HepG2 (cell line): ENCODE measurements at regions not wholly inside any gene's neighbourhood (a gene's known extent, or its start where the extent isn't known, plus 50 kb on each side); places are given as distances from the start of the nearest gene placed in this dataset.

Source experiments
- ATAC-seq: fragments of 200-7000 bp; cut with Tn5 transposase; 3 replicates; pipeline ENCODE4 v1.9.1; 2020; ENCODE audit warnings: mild to moderate bottlenecking, moderate library complexity
- BruUV-seq: library from RNA; stranded (reverse); fragments of 400-500 nt; replicated peaks from 2 replicates; lab custom pipeline; 2021; lab: Mats Ljungman, UMichigan
- CTCF ChIA-PET: fragments of 300-600 bp; formaldehyde crosslinking; extraction: SDS; loops from one replicate; lab custom pipeline; 2021; ENCODE audit warnings: low total read pairs, inconsistent platforms, low intra/inter-chr PET ratio; lab: Yijun Ruan, JAX
- POLR2A ChIA-PET: fragments of 350-600 bp; sonication (Branson Sonifier 250); formaldehyde crosslinking; loops from one replicate; lab custom pipeline; 2020; ENCODE audit warnings: antibody characterized with exemption, inconsistent platforms; lab: Yijun Ruan, JAX
- DNase-seq: peaks from one replicate; pipeline ENCODE4 v3.0.0-alpha.2; 2015; ENCODE audit warnings: low spot score
- FAIRE-seq: peaks from 3 replicates; lab custom pipeline; 2011; peaks lifted over from hg19 to GRCh38; lab: Jason Lieb, UNC
- H2AFZ ChIP-seq: one replicate; pipeline ENCODE4 v1.6.1; 2011; ENCODE audit warnings: low read length, inconsistent platforms
- H3K27ac ChIP-seq: fragments of 300-600 bp; 3 replicates; pipeline ENCODE4 v1.8.0; 2011; ENCODE audit warnings: mixed run types, mild to moderate bottlenecking, mixed read lengths, low read length, inconsistent platforms; ENCODE audit not compliant: insufficient read depth; ENCODE audit errors: extremely low read length
- H3K27me3 ChIP-seq, 2 experiments: fragments of 200-600 bp in 1 of 2; 2 replicates in 1 of 2; 3 replicates in 1 of 2; pipeline versions ENCODE4 v1.6.0 to v1.8.0; 2011; ENCODE audit warnings: low read length in 2 of 2, mild to moderate bottlenecking in 2 of 2, moderate library complexity in 2 of 2, inconsistent platforms in 1 of 2; ENCODE audit not compliant: insufficient read depth in 2 of 2, control insufficient read depth in 1 of 2
- H3K36me3 ChIP-seq, 2 experiments: fragments of 200-600 bp in 1 of 2; replicated peaks in 1 of 2; 2 replicates in 1 of 2; 3 replicates in 1 of 2; pipeline versions ENCODE4 v1.5.1 to v1.8.0; 2011; ENCODE audit warnings: low read length in 2 of 2, inconsistent platforms in 1 of 2; ENCODE audit not compliant: insufficient read depth in 2 of 2, control insufficient read depth in 1 of 2
- H3K4me1 ChIP-seq: 2 replicates; pipeline ENCODE4 v1.5.1; 2012; ENCODE audit warnings: low read length, inconsistent platforms; ENCODE audit not compliant: insufficient read depth
- H3K4me2 ChIP-seq: 2 replicates; pipeline ENCODE4 v1.6.0; 2011; ENCODE audit warnings: low read depth, low read length, inconsistent platforms
- H3K4me3 ChIP-seq, 3 experiments: fragments of 200-600 bp in 1 of 3; sonication (generic), shearing (Covaris generic) in 1 of 3; replicated peaks in 1 of 3; 2 replicates each; pipeline ENCODE4 v1.5.1; 2011 to 2016; ENCODE audit warnings: low read length in 3 of 3, inconsistent platforms in 2 of 3, low read depth in 2 of 3, mild to moderate bottlenecking in 2 of 3, control low read depth in 1 of 3, mixed read lengths in 1 of 3; ENCODE audit not compliant: insufficient read depth in 1 of 3
- H3K79me2 ChIP-seq: one replicate; pipeline ENCODE4 v1.6.1; 2011; ENCODE audit warnings: low read length, inconsistent platforms; ENCODE audit not compliant: insufficient read depth
- H3K9ac ChIP-seq: 2 replicates; pipeline ENCODE4 v1.6.0; 2011; ENCODE audit warnings: mild to moderate bottlenecking, low read depth, low read length, inconsistent platforms; ENCODE audit not compliant: insufficient read depth
- H3K9me3 ChIP-seq: 2 replicates; pipeline ENCODE4 v1.5.1; 2012; ENCODE audit warnings: mild to moderate bottlenecking, low read length
- H4K20me1 ChIP-seq: 2 replicates; pipeline ENCODE4 v1.6.0; 2011; ENCODE audit warnings: inconsistent platforms, mild to moderate bottlenecking, low read length, moderate library complexity; ENCODE audit not compliant: insufficient read depth
- ARID5B ChIP-seq: IDR thresholded peaks from 2 replicates; pipeline ENCODE4 v1.4.0; 2020; ENCODE audit warnings: mild to moderate bottlenecking, missing genetic modification reagents
- ATF1 ChIP-seq: IDR thresholded peaks from 2 replicates; pipeline ENCODE4 v1.6.1; 2016; ENCODE audit warnings: mild to moderate bottlenecking, control low read depth
- ATF7-NPFF ChIP-seq: sonication (generic); formaldehyde crosslinking; IDR thresholded peaks from 2 replicates; pipeline ENCODE4 v1.8.1; 2023; ENCODE audit warnings: mild to moderate bottlenecking, low read depth, missing genetic modification reagents, moderate library complexity
- CENPBD1 ChIP-seq: sonication (generic); formaldehyde crosslinking; IDR thresholded peaks from 2 replicates; pipeline ENCODE4 v1.8.0; 2022; ENCODE audit warnings: missing genetic modification reagents, low read depth, mild to moderate bottlenecking, borderline replicate concordance
- HDAC1 ChIP-seq: sonication (generic); formaldehyde crosslinking; IDR thresholded peaks from 2 replicates; pipeline ENCODE4 v1.5.1; 2020; ENCODE audit warnings: mild to moderate bottlenecking, missing genetic modification reagents
- MIER2 ChIP-seq: IDR thresholded peaks from 2 replicates; pipeline ENCODE4 v1.6.1; 2016; ENCODE audit warnings: missing biosample characterization, missing genetic modification reagents
- MLX ChIP-seq: IDR thresholded peaks from 2 replicates; pipeline ENCODE4 v1.6.1; 2016
- NFKB2 ChIP-seq: sonication (generic); formaldehyde crosslinking; IDR thresholded peaks from 2 replicates; pipeline ENCODE4 v1.4.0; 2020; ENCODE audit warnings: missing genetic modification reagents, borderline replicate concordance
- SCMH1 ChIP-seq: sonication (generic); formaldehyde crosslinking; IDR thresholded peaks from 2 replicates; pipeline ENCODE4 v1.9.0; 2021; ENCODE audit warnings: missing genetic modification reagents, mild to moderate bottlenecking, borderline replicate concordance
- TFDP1 ChIP-seq: IDR thresholded peaks from 2 replicates; pipeline ENCODE4 v1.6.1; 2016; ENCODE audit warnings: missing compliant biosample characterization, missing genetic modification reagents, borderline replicate concordance
- TGIF2 ChIP-seq: IDR thresholded peaks from 2 replicates; pipeline ENCODE4 v1.6.1; 2016; ENCODE audit warnings: control low read depth, missing compliant biosample characterization
- TSC22D2 ChIP-seq: sonication (generic); formaldehyde crosslinking; IDR thresholded peaks from 2 replicates; pipeline ENCODE4 v1.5.1; 2020; ENCODE audit warnings: missing genetic modification reagents, mild to moderate bottlenecking, borderline replicate concordance
- U2AF1 ChIP-seq: fragments of 200-400 bp; formaldehyde crosslinking; optimal IDR thresholded peaks from 2 replicates; pipeline ENCODE3; 2017; ENCODE audit warnings: mild to moderate bottlenecking, low read depth, low read length
- ZBTB7A ChIP-seq: sonication (generic); formaldehyde crosslinking; IDR thresholded peaks from 2 replicates; pipeline ENCODE4 v1.8.0; 2022; ENCODE audit warnings: mild to moderate bottlenecking, missing genetic modification reagents
- ZFP36L2 ChIP-seq: sonication (generic); formaldehyde crosslinking; IDR thresholded peaks from 2 replicates; pipeline ENCODE4 v1.4.0; 2020; ENCODE audit warnings: missing genetic modification reagents
- ZNF546 ChIP-seq: sonication (generic); formaldehyde crosslinking; conservative IDR thresholded peaks from 2 replicates; pipeline ENCODE4 v1.8.1; 2023; ENCODE audit warnings: mild to moderate bottlenecking, missing genetic modification reagents
- ZNF577 ChIP-seq: sonication (generic); formaldehyde crosslinking; IDR thresholded peaks from 2 replicates; pipeline ENCODE4 v1.4.0; 2020; ENCODE audit warnings: mild to moderate bottlenecking, low read depth, missing genetic modification reagents, borderline replicate concordance
- ZUFSP ChIP-seq: sonication (generic); formaldehyde crosslinking; IDR thresholded peaks from 2 replicates; pipeline ENCODE4 v1.9.0; 2021; ENCODE audit warnings: missing genetic modification reagents, mild to moderate bottlenecking, borderline replicate concordance
- WGBS: methylation state at CpG from one replicate; pipeline ENCODE4 v1.1.6; 2017; ENCODE audit warnings: low lambda C conversion rate; 5-methylcytosine and 5-hydroxymethylcytosine counted together
- in situ Hi-C: cut with HindIII; loops from 2 replicates; pipeline ENCODE4 v1.10.0; 2017; ENCODE audit warnings: low pct_unique_long_range_greater_than_20kb; ENCODE audit not compliant: extremely low pct_ligation_motif_present
- intact Hi-C: fragments of 100-400 bp; cut with micrococcal nuclease; formaldehyde crosslinking; loops from one replicate; pipeline ENCODE4 v1.10.0; 2022; ENCODE audit not compliant: unreplicated experiment

GRCh38 chr4:104899863-104900262, 246.8 kb upstream of the TET2 start:
- WGBS = 40% methylated on average over 4 of the region's 4 CpGs
- no TSS peak for BruUV-seq
- POLR2A ChIA-PET = no interaction called here
- TF ChIP-seq TSC22D2 (CRISPR knock-in tag) = no peak
- no peak for TF ChIP-seq TFDP1 (CRISPR knock-in tag)
- no peak for TF ChIP-seq TGIF2
- TF ChIP-seq ZNF577 (CRISPR knock-in tag) = no peak
- TF ChIP-seq ZBTB7A (CRISPR knock-in tag) = no peak
- TF ChIP-seq MLX (CRISPR knock-in tag) = no peak
- TF ChIP-seq NFKB2 (CRISPR knock-in tag) = no peak
- no peak for TF ChIP-seq ZNF546
- TF ChIP-seq MIER2 (CRISPR knock-in tag) = no peak
- TF ChIP-seq ZUFSP = no peak
- TF ChIP-seq ATF7-NPFF = no peak
- no peak for TF ChIP-seq CENPBD1 (CRISPR knock-in tag)
- no peak for TF ChIP-seq HDAC1 (CRISPR knock-in tag)
- no peak for TF ChIP-seq ATF1 (CRISPR knock-in tag)
- TF ChIP-seq SCMH1 (CRISPR knock-in tag) = no peak
- TF ChIP-seq ARID5B = no peak
- no peak for TF ChIP-seq ZFP36L2
- TF ChIP-seq U2AF1 = no peak

More at GRCh38 chr4:104899863-104900262, 246.8 kb upstream of the TET2 start:
- no peaks in the 10 kb centered on the region for H3K27me3 ChIP-seq
- ATAC-seq (no peak), FAIRE-seq (no peak), DNase-seq (no peak)
- H3K27ac ChIP-seq = no peak overlapping the region
- no peak overlapping the region for H2AFZ ChIP-seq
- H3K4me2 ChIP-seq = no peak overlapping the region
- intact Hi-C loops = no loop called here
- no peaks in the 10 kb centered on the region for H3K4me1 ChIP-seq
- H3K36me3 ChIP-seq = no peaks in the 10 kb centered on the region
- CTCF ChIA-PET = no interaction called here
- no peaks in the 10 kb centered on the region for H3K79me2 ChIP-seq
- no peak overlapping the region for H3K9ac ChIP-seq
- H3K4me3 ChIP-seq = no peak overlapping the region
- in situ Hi-C loops = loop anchor here (25.0 kb wide), 1 partner anchor 562 kb away; the partner anchor contains the start of gene PPA2
- H4K20me1 ChIP-seq = no peaks in the 10 kb centered on the region
- H3K9me3 ChIP-seq = no peaks in the 10 kb centered on the region
